GM12878 (cell line): ENCODE measurements at regions not wholly inside any gene's neighbourhood (a gene's known extent, or its start where the extent isn't known, plus 50 kb on each side); places are given as distances from the start of the nearest gene placed in this dataset.

Source experiments
- ATAC-seq: fragments of 200-7000 bp; cut with Tn5 transposase; 3 replicates; pipeline ENCODE4 v1.9.1; 2020; ENCODE audit warnings: mild to moderate bottlenecking, moderate library complexity
- BruUV-seq: library from RNA; stranded (reverse); fragments of 400-500 nt; replicated peaks from 2 replicates; lab custom pipeline; 2021; lab: Mats Ljungman, UMichigan
- CTCF ChIA-PET: fragments of 300-600 bp; sonication (Branson Sonifier 250); formaldehyde crosslinking; extraction: SDS; loops from one replicate; lab custom pipeline; 2021; ENCODE audit warnings: inconsistent platforms; lab: Yijun Ruan, JAX
- POLR2A ChIA-PET: fragments of 350-600 bp; formaldehyde crosslinking; extraction: SDS; loops from one replicate; lab custom pipeline; 2021; ENCODE audit warnings: inconsistent platforms; lab: Charles Lee
- RAD21 ChIA-PET: fragments of 300-600 bp; sonication (Branson Sonifier 250); formaldehyde crosslinking; loops from one replicate; lab custom pipeline; 2023; ENCODE audit warnings: antibody characterized with exemption; ENCODE audit not compliant: unreplicated experiment; lab: Charles Lee
- SMC1A ChIA-PET: fragments of 300-600 bp; sonication (Branson Sonifier 250); formaldehyde crosslinking; loops from one replicate; lab custom pipeline; 2023; ENCODE audit not compliant: unreplicated experiment, uncharacterized antibody; lab: Charles Lee
- DNase-seq: peaks from one replicate; pipeline ENCODE4 v3.0.0-alpha.2; 2011; ENCODE audit warnings: low read depth, low spot score
- FAIRE-seq: peaks from 3 replicates; lab custom pipeline; 2011; peaks lifted over from hg19 to GRCh38; lab: Jason Lieb, UNC
- H2AFZ ChIP-seq: 2 replicates; pipeline ENCODE4 v1.6.0; 2011; ENCODE audit warnings: low read depth, low read length, control low read depth; ENCODE audit not compliant: control insufficient read depth
- H3K27ac ChIP-seq: 2 replicates; pipeline ENCODE4 v1.5.1; 2011; ENCODE audit warnings: control low read depth; ENCODE audit not compliant: control insufficient read depth, insufficient read depth
- H3K27me3 ChIP-seq, 2 experiments: replicated peaks in 1 of 2; 2 replicates each; pipeline versions ENCODE4 v1.6.0 to v1.6.1; 2011; ENCODE audit warnings: low read length in 1 of 2; ENCODE audit not compliant: control insufficient read depth in 2 of 2, insufficient read depth in 2 of 2
- H3K36me3 ChIP-seq, 2 experiments: 2 replicates each; pipeline ENCODE4 v1.5.1; 2011; ENCODE audit warnings: low read length in 1 of 2; ENCODE audit not compliant: control insufficient read depth in 2 of 2, insufficient read depth in 2 of 2
- H3K4me1 ChIP-seq: 2 replicates; pipeline ENCODE4 v1.6.1; 2011; ENCODE audit warnings: mild to moderate bottlenecking, low read length, moderate library complexity, mixed read lengths; ENCODE audit not compliant: control insufficient read depth, insufficient read depth
- H3K4me2 ChIP-seq: 2 replicates; pipeline ENCODE4 v1.6.0; 2011; ENCODE audit warnings: control low read depth; ENCODE audit not compliant: control insufficient read depth, insufficient read depth
- H3K4me3 ChIP-seq: fragments of 200-600 bp; sonication (generic); 2 replicates; pipeline ENCODE4 v1.5.1; 2016
- H3K79me2 ChIP-seq: 2 replicates; pipeline ENCODE4 v1.6.0; 2011; ENCODE audit warnings: low read length; ENCODE audit not compliant: control insufficient read depth, insufficient read depth
- H3K9ac ChIP-seq: 2 replicates; pipeline ENCODE4 v1.8.0; 2011; ENCODE audit warnings: low read length, control low read depth, mixed read lengths; ENCODE audit not compliant: control insufficient read depth, insufficient read depth
- H3K9me3 ChIP-seq: replicated peaks from 3 replicates; pipeline ENCODE4 v1.5.1; 2011; ENCODE audit warnings: mild to moderate bottlenecking, low read length; ENCODE audit not compliant: control insufficient read depth, insufficient read depth
- H4K20me1 ChIP-seq: 2 replicates; pipeline ENCODE4 v1.6.0; 2011; ENCODE audit not compliant: control insufficient read depth, insufficient read depth
- BHLHE40 ChIP-seq, 2 experiments: fragments of 450-650 bp in 1 of 2; IDR thresholded peaks; 2 replicates each; pipeline ENCODE4 v1.6.1; 2011 to 2017; ENCODE audit warnings: low read depth in 2 of 2, borderline replicate concordance in 1 of 2, improper control_type of control experiment in 1 of 2, low read length in 1 of 2, mild to moderate bottlenecking in 1 of 2
- BMI1 ChIP-seq: fragments of 450-650 bp; IDR thresholded peaks from 2 replicates; pipeline ENCODE4 v1.6.1; 2016; ENCODE audit warnings: mild to moderate bottlenecking, moderate library complexity, borderline replicate concordance
- EED ChIP-seq: sonication (generic); IDR thresholded peaks from 2 replicates; pipeline ENCODE4 v1.6.1; 2016; ENCODE audit warnings: antibody characterized with exemption, low read depth
- HDAC6 ChIP-seq: fragments of 200-600 bp; sonication (generic); IDR thresholded peaks from one replicate; pipeline ENCODE4 v1.8.0; 2017; ENCODE audit warnings: antibody characterized with exemption; ENCODE audit not compliant: unreplicated experiment
- HSF1 ChIP-seq: fragments of 150-350 bp; IDR thresholded peaks from 2 replicates; pipeline ENCODE4 v1.6.1; 2014; ENCODE audit warnings: mild to moderate bottlenecking, low read depth, low read length
- KLF5 ChIP-seq: fragments of 450-650 bp; IDR thresholded peaks from 2 replicates; pipeline ENCODE4 v1.6.1; 2014; ENCODE audit warnings: mild to moderate bottlenecking; ENCODE audit not compliant: partially characterized antibody
- MEF2B ChIP-seq: fragments of 450-650 bp; IDR thresholded peaks from 2 replicates; pipeline ENCODE4 v1.6.1; 2018; ENCODE audit warnings: mild to moderate bottlenecking, moderate library complexity; ENCODE audit not compliant: partially characterized antibody, poor library complexity, severe bottlenecking
- PAX5 ChIP-seq: IDR thresholded peaks from 2 replicates; pipeline ENCODE4 v1.6.1; 2011; ENCODE audit warnings: low read depth, low read length, borderline replicate concordance
- RBBP5 ChIP-seq: fragments of 200-600 bp; sonication (generic); conservative IDR thresholded peaks from 2 replicates; pipeline ENCODE4 v1.6.1; 2016
- SREBF2 ChIP-seq: IDR thresholded peaks from 2 replicates; pipeline ENCODE4 v1.6.1; 2012; ENCODE audit warnings: mild to moderate bottlenecking, low read length
- SUPT20H ChIP-seq: IDR thresholded peaks from 2 replicates; pipeline ENCODE4 v1.6.1; 2011; ENCODE audit warnings: low read depth, mild to moderate bottlenecking, low read length, moderate library complexity, borderline replicate concordance; ENCODE audit not compliant: control insufficient read depth
- ZZZ3 ChIP-seq: IDR thresholded peaks from 2 replicates; pipeline ENCODE4 v1.6.1; 2011; ENCODE audit warnings: low read depth; ENCODE audit not compliant: control insufficient read depth, insufficient read length
- WGBS: methylation state at CpG from one replicate; pipeline ENCODE4 v1.1.6; 2016; ENCODE audit warnings: low lambda C conversion rate; ENCODE audit not compliant: insufficient replicate concordance, insufficient coverage; ENCODE audit errors: missing lambda C conversion rate; 5-methylcytosine and 5-hydroxymethylcytosine counted together
- in situ Hi-C: fragments of 300-500 bp; cut with MboI; formaldehyde crosslinking; loops from 9 replicates; pipeline ENCODE4 v1.14.3; 2018; ENCODE audit warnings: mixed read lengths
- intact Hi-C: fragments of 100-400 bp; cut with micrococcal nuclease; formaldehyde crosslinking; loops from one replicate; pipeline ENCODE4 v1.14.2; 2022; ENCODE audit not compliant: unreplicated experiment
- TF ChIP-seq, protein P1 (sequence below): IDR thresholded peaks from 2 replicates; pipeline ENCODE4 v1.6.1; 2011; ENCODE audit warnings: low read depth, low read length, improper control_type of control experiment, borderline replicate concordance

GRCh38 chr5:124639095-124639665 is 107.3 kb downstream of the ZNF608 start:
- Histone ChIP-seq H4K20me1 (no peaks in the 10 kb centered on the region), H3K27ac (no peak overlapping the region), H3K4me2 (no peak overlapping the region), H3K9me3 (no peaks in the 10 kb centered on the region; the same call in 2 of the 3 replicates), H3K27me3 (no peaks in the 10 kb centered on the region), H3K79me2 (no peaks in the 10 kb centered on the region; the same call in 1 of the 2 replicates), H3K36me3 (peaks cover 0 to 3% of the 10 kb centered on the region in 2 experiments; a peak in 1 of 4 replicates), H3K9ac (no peak overlapping the region), H3K4me3 (no peak overlapping the region), H3K4me1 (peaks cover 10% of the 10 kb centered on the region), H2AFZ (no peak overlapping the region)
- ATAC-seq: no peak
- in situ Hi-C loops: no loop called here
- no peak for DNase-seq
- no peak for FAIRE-seq
- ChIA-PET SMC1A (interaction anchor here (0.6 to 1.7 kb wide), 3 partner anchors 36 to 1664 kb away, joined by 3 to 4 read pairs (median 3); no protein-coding TSS in a partner anchor), CTCF (no interaction called here), RAD21 (no interaction called here), POLR2A (no interaction called here)
- BruUV-seq: no TSS peak
- TF ChIP-seq, protein P1, sequence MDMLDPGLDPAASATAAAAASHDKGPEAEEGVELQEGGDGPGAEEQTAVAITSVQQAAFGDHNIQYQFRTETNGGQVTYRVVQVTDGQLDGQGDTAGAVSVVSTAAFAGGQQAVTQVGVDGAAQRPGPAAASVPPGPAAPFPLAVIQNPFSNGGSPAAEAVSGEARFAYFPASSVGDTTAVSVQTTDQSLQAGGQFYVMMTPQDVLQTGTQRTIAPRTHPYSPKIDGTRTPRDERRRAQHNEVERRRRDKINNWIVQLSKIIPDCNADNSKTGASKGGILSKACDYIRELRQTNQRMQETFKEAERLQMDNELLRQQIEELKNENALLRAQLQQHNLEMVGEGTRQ: no peak
- no peak for TF ChIP-seq SUPT20H
- no peak for TF ChIP-seq PAX5
- no peak for TF ChIP-seq EED
- no peak for TF ChIP-seq HDAC6
- TF ChIP-seq SREBF2: no peak
- TF ChIP-seq HSF1: no peak
- TF ChIP-seq BMI1: no peak
- no peak for TF ChIP-seq ZZZ3
- no peak for TF ChIP-seq BHLHE40 (IDR thresholded peaks at IDR 0.05; ENCODE audit: borderline replicate concordance in 1 of 2, low read depth in 2 of 2, low read length in 1 of 2)
- TF ChIP-seq MEF2B: no peak
- TF ChIP-seq KLF5: no peak
- no peak for TF ChIP-seq RBBP5
- intact Hi-C loops: no loop called here
- WGBS: 72% methylated on average over 4 of the region's 4 CpGs
